ENCODE measurements at regions not wholly inside any gene's neighbourhood (a gene's known extent, or its start where the extent isn't known, plus 50 kb on each side); places are given as distances from the start of the nearest gene placed in this dataset.
"Not testable (repeated sequence)": the region's sequence is repeated elsewhere in the genome, so short reads cannot be mapped to it uniquely, and the experiment has no call there.

GRCh38 chr2:2777876-2778275, 446.8 kb upstream of the MYT1L start:
- no peak for ATAC-seq
- no peak for TF ChIP-seq TCF4 (CRISPR knock-in tag; IDR thresholded peaks at IDR 0.05; ENCODE audit: borderline replicate concordance)
- no peak for TF ChIP-seq ESRRG (CRISPR knock-in tag; IDR thresholded peaks at IDR 0.05)
- no peak for TF ChIP-seq SNAI2 (CRISPR knock-in tag; IDR thresholded peaks at IDR 0.05)
- no peak for TF ChIP-seq CREB5 (CRISPR knock-in tag; IDR thresholded peaks at IDR 0.05; ENCODE audit: low read depth)
- no peak for TF ChIP-seq ARNTL (CRISPR knock-in tag; IDR thresholded peaks at IDR 0.05; ENCODE audit: borderline replicate concordance, low read depth)
- TF ChIP-seq CSDC2 (CRISPR knock-in tag; IDR thresholded peaks at IDR 0.05) = no peak
- no peak for TF ChIP-seq ISL1 (CRISPR knock-in tag; IDR thresholded peaks at IDR 0.05)
- no peak for TF ChIP-seq PATZ1 (CRISPR knock-in tag; IDR thresholded peaks at IDR 0.05; ENCODE audit: borderline replicate concordance)
- TF ChIP-seq GLIS3 (CRISPR knock-in tag; IDR thresholded peaks at IDR 0.05) = no peak
- no peak for TF ChIP-seq ZNF70 (CRISPR knock-in tag; IDR thresholded peaks at IDR 0.05)

GRCh38 chr2:2777213-2777612, 446.1 kb upstream of the MYT1L start:
- TF ChIP-seq ISL1 (CRISPR knock-in tag; IDR thresholded peaks at IDR 0.05) = no peak
- TF ChIP-seq RARB (CRISPR knock-in tag; IDR thresholded peaks at IDR 0.05) = no peak
- TF ChIP-seq BACH2 (CRISPR knock-in tag; IDR thresholded peaks at IDR 0.05; ENCODE audit: borderline replicate concordance) = no peak
- TF ChIP-seq CSDC2 (CRISPR knock-in tag; IDR thresholded peaks at IDR 0.05) = no peak
- no peak for TF ChIP-seq ESRRG (CRISPR knock-in tag; IDR thresholded peaks at IDR 0.05)
- ATAC-seq = no peak

GRCh38 chr2:2775018-2775417, 443.9 kb upstream of the MYT1L start:
- TF ChIP-seq TCF4 (CRISPR knock-in tag; IDR thresholded peaks at IDR 0.05; ENCODE audit: borderline replicate concordance) (no peak), ISL1 (CRISPR knock-in tag; IDR thresholded peaks at IDR 0.05) (no peak), GLIS3 (CRISPR knock-in tag; IDR thresholded peaks at IDR 0.05) (no peak), PATZ1 (CRISPR knock-in tag; IDR thresholded peaks at IDR 0.05; ENCODE audit: borderline replicate concordance) (no peak), TOX (CRISPR knock-in tag; IDR thresholded peaks at IDR 0.05; ENCODE audit: borderline replicate concordance) (no peak)
- ATAC-seq = no peak

GRCh38 chr2:2773692-2774091, 442.6 kb upstream of the MYT1L start:
- no peak for ATAC-seq

GRCh38 chr2:2773080-2773479, 442.0 kb upstream of the MYT1L start:
- not testable (repeated sequence) for ATAC-seq

More at GRCh38 chr2:2773692-2774091, 442.6 kb upstream of the MYT1L start:
- TF ChIP-seq CREB5 (CRISPR knock-in tag; IDR thresholded peaks at IDR 0.05; ENCODE audit: low read depth) = no peak
- TF ChIP-seq RARB (CRISPR knock-in tag; IDR thresholded peaks at IDR 0.05) = no peak
- no peak for TF ChIP-seq CSDC2 (CRISPR knock-in tag; IDR thresholded peaks at IDR 0.05)

- ATAC-seq = no peak
- no peak for TF ChIP-seq BACH2 (CRISPR knock-in tag; IDR thresholded peaks at IDR 0.05; ENCODE audit: borderline replicate concordance)
- TF ChIP-seq ZFP3 (CRISPR knock-in tag; IDR thresholded peaks at IDR 0.05) = no peak
- no peak for TF ChIP-seq ZNF565 (CRISPR knock-in tag; conservative IDR thresholded peaks at IDR 0.05; ENCODE audit: low read depth)
- no peak for TF ChIP-seq RARB (CRISPR knock-in tag; IDR thresholded peaks at IDR 0.05)
- no peak for TF ChIP-seq ZC3H10 (CRISPR knock-in tag; IDR thresholded peaks at IDR 0.05)
- no peak for TF ChIP-seq PATZ1 (CRISPR knock-in tag; IDR thresholded peaks at IDR 0.05; ENCODE audit: borderline replicate concordance)
- no peak for TF ChIP-seq TSHZ2 (CRISPR knock-in tag; IDR thresholded peaks at IDR 0.05)
- TF ChIP-seq SNAI2 (CRISPR knock-in tag; IDR thresholded peaks at IDR 0.05) = no peak
- no peak for TF ChIP-seq ESRRG (CRISPR knock-in tag; IDR thresholded peaks at IDR 0.05)
Measured at GRCh38 chr2:2771721-2772411, 440.8 kb upstream of the MYT1L start.

Data from SK-N-SH treated with all-trans-retinoic acid at 6 μM for 48 hours (cell line).